ENCODE measurements at regions not wholly inside any gene's neighbourhood (a gene's known extent, or its start where the extent isn't known, plus 50 kb on each side); places are given as distances from the start of the nearest gene placed in this dataset.

DNA sequence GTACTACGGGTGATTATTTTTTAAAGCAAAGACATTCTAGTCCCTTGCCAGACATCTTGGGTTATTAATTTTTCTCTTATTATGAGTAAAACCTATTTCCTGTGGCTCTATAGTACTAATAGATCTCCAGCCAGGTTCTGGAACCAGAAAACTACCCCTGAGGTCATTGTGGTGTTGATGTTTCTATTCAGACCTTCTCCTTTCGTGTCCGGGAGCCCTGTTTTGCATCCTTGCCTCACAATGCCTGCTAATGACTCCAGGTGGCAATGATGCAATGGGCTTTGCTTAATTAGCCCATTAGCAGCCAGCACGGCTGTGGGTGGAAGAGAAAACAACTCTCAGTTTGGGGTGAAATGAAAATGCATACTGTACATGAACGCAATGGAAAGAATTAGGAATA lies 62.9 kb upstream of the ARG1 start (continued):
- TF ChIP-seq BCL11A (IDR thresholded peaks at IDR 0.05; ENCODE audit: low read depth in 2 of 2, low read length in 2 of 2) = peak in 1 of 2 experiments; percentile 44
- TF ChIP-seq CBX8 (IDR thresholded peaks at IDR 0.05; ENCODE audit: borderline replicate concordance, low read depth, low read length) = no peak
- no peak for TF ChIP-seq CHD1 (IDR thresholded peaks at IDR 0.05; ENCODE audit: low read depth, low read length)
- no peak for TF ChIP-seq POLR2A (IDR thresholded peaks at IDR 0.05; ENCODE audit: control extremely low read depth in 1 of 2, low read depth in 2 of 2, low read length in 2 of 2)
- no peak for TF ChIP-seq GTF2F1 (IDR thresholded peaks at IDR 0.05; ENCODE audit: borderline replicate concordance, low read depth, low read length)
- TF ChIP-seq CEBPB (IDR thresholded peaks at IDR 0.05; ENCODE audit: low read depth, low read length) = peak; percentile 98
- TF ChIP-seq EP300 (IDR thresholded peaks at IDR 0.05; ENCODE audit: borderline replicate concordance in 1 of 2, low read depth in 2 of 2, low read length in 2 of 2) = peak in 1 of 2 experiments; percentile 90; a peak in 1 of 3 replicates
- TF ChIP-seq TAF7 (optimal IDR thresholded peaks at IDR 0.05; ENCODE audit: borderline replicate concordance, low read depth, low read length) = no peak
- TF ChIP-seq, protein P1, sequence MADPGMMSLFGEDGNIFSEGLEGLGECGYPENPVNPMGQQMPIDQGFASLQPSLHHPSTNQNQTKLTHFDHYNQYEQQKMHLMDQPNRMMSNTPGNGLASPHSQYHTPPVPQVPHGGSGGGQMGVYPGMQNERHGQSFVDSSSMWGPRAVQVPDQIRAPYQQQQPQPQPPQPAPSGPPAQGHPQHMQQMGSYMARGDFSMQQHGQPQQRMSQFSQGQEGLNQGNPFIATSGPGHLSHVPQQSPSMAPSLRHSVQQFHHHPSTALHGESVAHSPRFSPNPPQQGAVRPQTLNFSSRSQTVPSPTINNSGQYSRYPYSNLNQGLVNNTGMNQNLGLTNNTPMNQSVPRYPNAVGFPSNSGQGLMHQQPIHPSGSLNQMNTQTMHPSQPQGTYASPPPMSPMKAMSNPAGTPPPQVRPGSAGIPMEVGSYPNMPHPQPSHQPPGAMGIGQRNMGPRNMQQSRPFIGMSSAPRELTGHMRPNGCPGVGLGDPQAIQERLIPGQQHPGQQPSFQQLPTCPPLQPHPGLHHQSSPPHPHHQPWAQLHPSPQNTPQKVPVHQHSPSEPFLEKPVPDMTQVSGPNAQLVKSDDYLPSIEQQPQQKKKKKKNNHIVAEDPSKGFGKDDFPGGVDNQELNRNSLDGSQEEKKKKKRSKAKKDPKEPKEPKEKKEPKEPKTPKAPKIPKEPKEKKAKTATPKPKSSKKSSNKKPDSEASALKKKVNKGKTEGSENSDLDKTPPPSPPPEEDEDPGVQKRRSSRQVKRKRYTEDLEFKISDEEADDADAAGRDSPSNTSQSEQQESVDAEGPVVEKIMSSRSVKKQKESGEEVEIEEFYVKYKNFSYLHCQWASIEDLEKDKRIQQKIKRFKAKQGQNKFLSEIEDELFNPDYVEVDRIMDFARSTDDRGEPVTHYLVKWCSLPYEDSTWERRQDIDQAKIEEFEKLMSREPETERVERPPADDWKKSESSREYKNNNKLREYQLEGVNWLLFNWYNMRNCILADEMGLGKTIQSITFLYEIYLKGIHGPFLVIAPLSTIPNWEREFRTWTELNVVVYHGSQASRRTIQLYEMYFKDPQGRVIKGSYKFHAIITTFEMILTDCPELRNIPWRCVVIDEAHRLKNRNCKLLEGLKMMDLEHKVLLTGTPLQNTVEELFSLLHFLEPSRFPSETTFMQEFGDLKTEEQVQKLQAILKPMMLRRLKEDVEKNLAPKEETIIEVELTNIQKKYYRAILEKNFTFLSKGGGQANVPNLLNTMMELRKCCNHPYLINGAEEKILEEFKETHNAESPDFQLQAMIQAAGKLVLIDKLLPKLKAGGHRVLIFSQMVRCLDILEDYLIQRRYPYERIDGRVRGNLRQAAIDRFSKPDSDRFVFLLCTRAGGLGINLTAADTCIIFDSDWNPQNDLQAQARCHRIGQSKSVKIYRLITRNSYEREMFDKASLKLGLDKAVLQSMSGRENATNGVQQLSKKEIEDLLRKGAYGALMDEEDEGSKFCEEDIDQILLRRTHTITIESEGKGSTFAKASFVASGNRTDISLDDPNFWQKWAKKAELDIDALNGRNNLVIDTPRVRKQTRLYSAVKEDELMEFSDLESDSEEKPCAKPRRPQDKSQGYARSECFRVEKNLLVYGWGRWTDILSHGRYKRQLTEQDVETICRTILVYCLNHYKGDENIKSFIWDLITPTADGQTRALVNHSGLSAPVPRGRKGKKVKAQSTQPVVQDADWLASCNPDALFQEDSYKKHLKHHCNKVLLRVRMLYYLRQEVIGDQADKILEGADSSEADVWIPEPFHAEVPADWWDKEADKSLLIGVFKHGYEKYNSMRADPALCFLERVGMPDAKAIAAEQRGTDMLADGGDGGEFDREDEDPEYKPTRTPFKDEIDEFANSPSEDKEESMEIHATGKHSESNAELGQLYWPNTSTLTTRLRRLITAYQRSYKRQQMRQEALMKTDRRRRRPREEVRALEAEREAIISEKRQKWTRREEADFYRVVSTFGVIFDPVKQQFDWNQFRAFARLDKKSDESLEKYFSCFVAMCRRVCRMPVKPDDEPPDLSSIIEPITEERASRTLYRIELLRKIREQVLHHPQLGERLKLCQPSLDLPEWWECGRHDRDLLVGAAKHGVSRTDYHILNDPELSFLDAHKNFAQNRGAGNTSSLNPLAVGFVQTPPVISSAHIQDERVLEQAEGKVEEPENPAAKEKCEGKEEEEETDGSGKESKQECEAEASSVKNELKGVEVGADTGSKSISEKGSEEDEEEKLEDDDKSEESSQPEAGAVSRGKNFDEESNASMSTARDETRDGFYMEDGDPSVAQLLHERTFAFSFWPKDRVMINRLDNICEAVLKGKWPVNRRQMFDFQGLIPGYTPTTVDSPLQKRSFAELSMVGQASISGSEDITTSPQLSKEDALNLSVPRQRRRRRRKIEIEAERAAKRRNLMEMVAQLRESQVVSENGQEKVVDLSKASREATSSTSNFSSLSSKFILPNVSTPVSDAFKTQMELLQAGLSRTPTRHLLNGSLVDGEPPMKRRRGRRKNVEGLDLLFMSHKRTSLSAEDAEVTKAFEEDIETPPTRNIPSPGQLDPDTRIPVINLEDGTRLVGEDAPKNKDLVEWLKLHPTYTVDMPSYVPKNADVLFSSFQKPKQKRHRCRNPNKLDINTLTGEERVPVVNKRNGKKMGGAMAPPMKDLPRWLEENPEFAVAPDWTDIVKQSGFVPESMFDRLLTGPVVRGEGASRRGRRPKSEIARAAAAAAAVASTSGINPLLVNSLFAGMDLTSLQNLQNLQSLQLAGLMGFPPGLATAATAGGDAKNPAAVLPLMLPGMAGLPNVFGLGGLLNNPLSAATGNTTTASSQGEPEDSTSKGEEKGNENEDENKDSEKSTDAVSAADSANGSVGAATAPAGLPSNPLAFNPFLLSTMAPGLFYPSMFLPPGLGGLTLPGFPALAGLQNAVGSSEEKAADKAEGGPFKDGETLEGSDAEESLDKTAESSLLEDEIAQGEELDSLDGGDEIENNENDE (IDR thresholded peaks at IDR 0.05; ENCODE audit: insufficient replicate concordance, low read length) = no peak
- TF ChIP-seq, protein P2, sequence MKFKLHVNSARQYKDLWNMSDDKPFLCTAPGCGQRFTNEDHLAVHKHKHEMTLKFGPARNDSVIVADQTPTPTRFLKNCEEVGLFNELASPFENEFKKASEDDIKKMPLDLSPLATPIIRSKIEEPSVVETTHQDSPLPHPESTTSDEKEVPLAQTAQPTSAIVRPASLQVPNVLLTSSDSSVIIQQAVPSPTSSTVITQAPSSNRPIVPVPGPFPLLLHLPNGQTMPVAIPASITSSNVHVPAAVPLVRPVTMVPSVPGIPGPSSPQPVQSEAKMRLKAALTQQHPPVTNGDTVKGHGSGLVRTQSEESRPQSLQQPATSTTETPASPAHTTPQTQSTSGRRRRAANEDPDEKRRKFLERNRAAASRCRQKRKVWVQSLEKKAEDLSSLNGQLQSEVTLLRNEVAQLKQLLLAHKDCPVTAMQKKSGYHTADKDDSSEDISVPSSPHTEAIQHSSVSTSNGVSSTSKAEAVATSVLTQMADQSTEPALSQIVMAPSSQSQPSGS (IDR thresholded peaks at IDR 0.05; ENCODE audit: low read length) = peak; percentile 81; the same call in 1 of the 2 replicates
- TF ChIP-seq HDAC6 (IDR thresholded peaks at IDR 0.05; ENCODE audit: low read depth, low read length) = no peak
